GM06990 (cell line): ENCODE measurements at regions not wholly inside any gene's neighbourhood (a gene's known extent, or its start where the extent isn't known, plus 50 kb on each side); places are given as distances from the start of the nearest gene placed in this dataset.

Experiments
- DNase-seq: peaks from one replicate; pipeline ENCODE4 v3.0.0-alpha.2; 2011; ENCODE audit not compliant: insufficient read length; ENCODE audit errors: extremely low read depth
- H3K27me3 ChIP-seq: replicated peaks from 2 replicates; pipeline ENCODE4 v1.6.0; 2011; ENCODE audit warnings: low read length; ENCODE audit not compliant: control insufficient read depth, insufficient read depth
- H3K36me3 ChIP-seq: 2 replicates; pipeline ENCODE4 v1.5.1; 2011; ENCODE audit warnings: low read length; ENCODE audit not compliant: control insufficient read depth, insufficient read depth
- H3K4me3 ChIP-seq: replicated peaks from 2 replicates; pipeline ENCODE4 v1.5.1; 2011; ENCODE audit warnings: low read depth, mild to moderate bottlenecking, control low read depth, low read length
- TF ChIP-seq, protein P1 (sequence below): IDR thresholded peaks from 2 replicates; pipeline ENCODE4 v1.5.1; 2011; ENCODE audit warnings: low read length, control low read depth, mild to moderate bottlenecking, inconsistent platforms; ENCODE audit not compliant: insufficient read depth, poor library complexity, severe bottlenecking

DNA sequence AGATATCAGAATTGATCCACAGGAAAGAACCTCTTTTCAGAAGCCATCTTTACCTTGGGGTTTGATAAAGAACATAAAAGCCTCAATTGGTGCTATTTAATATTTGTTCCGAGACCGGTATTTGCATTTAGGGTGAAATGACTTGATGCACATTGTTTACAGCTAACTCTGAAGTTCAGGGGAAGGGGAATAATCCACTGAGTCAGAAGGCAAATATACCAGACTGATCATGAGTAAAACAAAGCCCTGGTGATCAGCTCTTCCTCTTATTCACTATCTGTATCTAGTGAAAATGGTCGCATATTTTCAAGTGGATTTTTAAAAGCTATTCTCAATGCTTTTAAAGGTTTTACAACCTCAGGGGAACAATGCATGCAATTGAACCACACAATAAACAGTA, 53.0 kb upstream of the ATP8B1 start:
- no peak for DNase-seq
- TF ChIP-seq, protein P1, sequence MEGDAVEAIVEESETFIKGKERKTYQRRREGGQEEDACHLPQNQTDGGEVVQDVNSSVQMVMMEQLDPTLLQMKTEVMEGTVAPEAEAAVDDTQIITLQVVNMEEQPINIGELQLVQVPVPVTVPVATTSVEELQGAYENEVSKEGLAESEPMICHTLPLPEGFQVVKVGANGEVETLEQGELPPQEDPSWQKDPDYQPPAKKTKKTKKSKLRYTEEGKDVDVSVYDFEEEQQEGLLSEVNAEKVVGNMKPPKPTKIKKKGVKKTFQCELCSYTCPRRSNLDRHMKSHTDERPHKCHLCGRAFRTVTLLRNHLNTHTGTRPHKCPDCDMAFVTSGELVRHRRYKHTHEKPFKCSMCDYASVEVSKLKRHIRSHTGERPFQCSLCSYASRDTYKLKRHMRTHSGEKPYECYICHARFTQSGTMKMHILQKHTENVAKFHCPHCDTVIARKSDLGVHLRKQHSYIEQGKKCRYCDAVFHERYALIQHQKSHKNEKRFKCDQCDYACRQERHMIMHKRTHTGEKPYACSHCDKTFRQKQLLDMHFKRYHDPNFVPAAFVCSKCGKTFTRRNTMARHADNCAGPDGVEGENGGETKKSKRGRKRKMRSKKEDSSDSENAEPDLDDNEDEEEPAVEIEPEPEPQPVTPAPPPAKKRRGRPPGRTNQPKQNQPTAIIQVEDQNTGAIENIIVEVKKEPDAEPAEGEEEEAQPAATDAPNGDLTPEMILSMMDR: no peak
- Histone ChIP-seq H3K36me3 (no peaks in the 10 kb centered on the region), H3K4me3 (no peak overlapping the region), H3K27me3 (no peaks in the 10 kb centered on the region; the same call in 1 of the 2 replicates)

DNA sequence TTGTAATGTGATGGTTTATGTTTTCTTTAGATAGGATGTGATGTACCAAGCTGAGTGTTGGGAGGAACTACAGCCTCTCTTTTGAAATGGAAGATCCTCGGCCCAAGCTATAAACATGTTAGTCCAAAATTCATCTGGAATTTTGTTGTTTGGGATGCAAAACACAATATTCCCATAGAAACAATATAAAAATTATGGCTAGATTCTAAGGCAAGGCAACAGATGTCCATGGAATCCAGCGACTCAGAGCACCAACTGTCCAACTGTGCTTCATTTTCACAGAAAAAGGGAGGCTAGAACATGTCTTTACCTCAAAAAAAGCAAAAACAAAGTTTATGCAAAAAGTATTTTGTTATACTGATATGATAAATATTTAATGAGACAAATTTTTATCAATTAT, 52.4 kb upstream of the ATP8B1 start:
- TF ChIP-seq, protein P1: no peak
- no peak overlapping the region for H3K4me3 ChIP-seq
- H3K27me3 ChIP-seq: no peaks in the 10 kb centered on the region; the same call in 1 of the 2 replicates
- H3K36me3 ChIP-seq: no peaks in the 10 kb centered on the region
- DNase-seq: no peak

DNA sequence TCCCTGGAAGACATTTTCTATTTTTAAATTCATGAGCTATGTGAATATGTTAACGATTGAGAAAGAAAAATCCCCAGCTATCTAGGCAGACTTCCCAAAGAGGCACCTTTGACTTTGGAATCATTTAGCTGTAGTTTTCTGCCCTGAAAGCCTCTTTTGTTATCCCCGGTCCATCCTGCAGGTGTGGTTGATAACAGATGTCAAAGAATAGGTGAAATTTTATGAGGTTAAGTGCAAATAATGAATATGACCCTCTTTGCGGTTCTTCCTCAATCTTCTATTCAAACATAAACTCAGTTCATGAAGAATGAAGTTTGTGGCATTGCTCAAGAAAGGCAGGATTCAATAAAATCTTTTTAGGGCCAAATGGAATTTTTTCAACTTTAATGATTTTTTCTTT, 51.6 kb upstream of the ATP8B1 start:
- Histone ChIP-seq H3K36me3 (no peaks in the 10 kb centered on the region), H3K27me3 (no peaks in the 10 kb centered on the region; the same call in 1 of the 2 replicates), H3K4me3 (no peak overlapping the region)
- DNase-seq: no peak
- TF ChIP-seq, protein P1: no peak

DNA sequence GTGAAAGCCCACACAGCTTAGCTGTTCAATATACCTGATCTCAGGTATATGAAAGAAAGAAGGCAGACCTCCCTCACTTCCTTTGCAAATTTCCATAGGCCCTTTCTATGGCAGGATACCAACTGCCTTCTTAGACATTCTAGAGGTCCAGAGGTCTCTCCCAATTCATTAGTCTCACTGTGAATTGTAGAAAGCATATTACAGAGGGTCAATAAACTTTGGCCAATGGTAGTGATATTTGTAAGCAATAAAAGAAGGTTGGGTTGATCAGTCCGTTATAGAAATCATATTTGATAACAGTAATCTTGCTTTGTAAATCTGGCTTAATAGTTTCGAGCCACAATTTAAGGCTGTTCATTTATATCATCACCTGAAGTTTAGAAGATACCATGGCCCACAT, 50.7 kb upstream of the ATP8B1 start:
- Histone ChIP-seq H3K27me3 (no peaks in the 10 kb centered on the region; the same call in 1 of the 2 replicates), H3K36me3 (no peaks in the 10 kb centered on the region), H3K4me3 (no peak overlapping the region)
- TF ChIP-seq, protein P1: no peak
- DNase-seq: no peak

DNA sequence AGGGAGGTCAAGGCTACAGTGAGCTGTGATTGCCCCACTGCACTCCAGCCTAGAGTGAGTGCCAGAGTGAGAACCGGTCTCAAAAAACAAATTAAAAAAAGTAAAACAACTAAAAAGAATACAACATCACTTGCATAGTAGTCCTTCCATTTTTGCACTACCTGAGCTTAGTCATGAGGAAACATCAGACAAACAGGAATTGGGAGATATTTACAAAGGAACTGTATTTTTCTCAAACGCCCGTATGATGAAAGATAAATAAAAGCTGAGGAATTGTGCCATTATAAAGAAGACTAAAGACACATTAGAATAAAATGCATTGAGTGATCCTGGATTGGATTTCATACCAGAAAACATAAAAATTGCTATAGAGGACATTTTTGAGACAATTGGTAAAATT, 50.0 kb upstream of the ATP8B1 start:
- TF ChIP-seq, protein P1: no peak
- DNase-seq: no peak
- H3K36me3 ChIP-seq: no peaks in the 10 kb centered on the region
- H3K4me3 ChIP-seq: no peak overlapping the region
- H3K27me3 ChIP-seq: no peaks in the 10 kb centered on the region; the same call in 1 of the 2 replicates
